Duodenal mucosa (tissue), 2 donors: ENCODE measurements at regions not wholly inside any gene's neighbourhood (a gene's known extent, or its start where the extent isn't known, plus 50 kb on each side); places are given as distances from the start of the nearest gene placed in this dataset.

Experiments
- H3K27ac ChIP-seq: one replicate; pipeline ENCODE4 v1.7.0; 2013; ENCODE audit warnings: low read depth, low read length
- H3K27me3 ChIP-seq, 2 donors: one replicate each; pipeline ENCODE4 v1.7.0; 2013; ENCODE audit warnings: low read length in 2 of 2, control low read depth in 1 of 2; ENCODE audit not compliant: insufficient read depth in 2 of 2, control insufficient read depth in 1 of 2
- H3K36me3 ChIP-seq, 2 donors: one replicate each; pipeline ENCODE4 v1.7.0; 2013; ENCODE audit warnings: low read length in 2 of 2, control low read depth in 1 of 2; ENCODE audit not compliant: insufficient read depth in 2 of 2, control insufficient read depth in 1 of 2
- H3K4me1 ChIP-seq, 2 donors: one replicate each; pipeline ENCODE4 v1.7.0; 2013; ENCODE audit warnings: low read length in 2 of 2, control low read depth in 1 of 2; ENCODE audit not compliant: insufficient read depth in 2 of 2, control insufficient read depth in 1 of 2
- H3K4me3 ChIP-seq, 2 donors: one replicate each; pipeline ENCODE4 v1.7.0; 2013; ENCODE audit warnings: low read length in 2 of 2, low read depth in 1 of 2
- H3K9ac ChIP-seq, 2 donors: one replicate each; pipeline ENCODE4 v1.7.0; 2013; ENCODE audit warnings: low read length in 2 of 2, low read depth in 1 of 2
- H3K9me3 ChIP-seq, 2 donors: one replicate each; pipeline ENCODE4 v1.7.0; 2013; ENCODE audit warnings: low read length in 2 of 2, control low read depth in 1 of 2; ENCODE audit not compliant: control insufficient read depth in 1 of 2

DNA sequence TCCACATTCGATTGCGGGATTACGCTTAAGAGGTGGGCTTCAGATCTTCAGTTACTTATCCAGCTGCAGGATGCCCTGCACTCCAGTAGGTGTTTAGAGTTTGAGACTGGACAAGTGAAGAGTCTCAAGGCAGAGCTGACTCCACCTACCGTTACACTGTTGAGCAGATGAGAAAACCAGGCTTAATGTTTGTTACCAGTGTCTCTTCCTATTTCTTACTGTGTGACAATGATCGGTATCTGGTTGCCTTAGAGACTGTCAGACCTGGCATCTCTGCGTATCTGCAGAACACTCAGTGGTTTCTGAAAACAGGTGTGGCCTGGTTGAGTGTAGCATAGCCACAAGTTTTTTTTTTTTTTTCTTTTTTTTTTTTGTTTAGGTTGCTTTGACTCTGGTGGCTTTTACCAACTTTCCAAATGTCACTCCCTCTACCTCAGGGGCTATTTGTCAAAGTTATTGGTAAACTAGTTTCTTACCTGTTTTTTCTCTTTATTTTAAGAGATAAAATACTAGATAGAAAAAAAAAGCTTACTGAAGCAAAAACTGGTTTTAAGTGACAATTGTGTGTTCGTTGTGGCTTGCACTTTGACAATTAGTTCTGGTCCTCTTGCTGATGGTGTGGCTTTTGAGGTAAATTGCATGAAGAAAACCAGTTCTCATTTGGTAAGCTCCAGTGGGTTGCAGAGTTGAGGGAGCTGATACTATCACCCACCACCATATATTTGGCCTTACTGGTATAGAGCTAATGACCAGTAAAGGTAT is 284.8 kb downstream of the ETS1 start:
- Histone ChIP-seq H3K36me3 (no peaks in the 10 kb centered on the region), H3K4me3 (peak overlapping the region in 1 of 2 donors; percentile 32), H3K9me3 (no peaks in the 10 kb centered on the region), H3K4me1 (peaks cover 2 to 22% of the 10 kb centered on the region in 2 donors), H3K27me3 (no peaks in the 10 kb centered on the region), H3K9ac (peak overlapping the region in 1 of 2 donors; percentile 4), H3K27ac (no peak overlapping the region)

DNA sequence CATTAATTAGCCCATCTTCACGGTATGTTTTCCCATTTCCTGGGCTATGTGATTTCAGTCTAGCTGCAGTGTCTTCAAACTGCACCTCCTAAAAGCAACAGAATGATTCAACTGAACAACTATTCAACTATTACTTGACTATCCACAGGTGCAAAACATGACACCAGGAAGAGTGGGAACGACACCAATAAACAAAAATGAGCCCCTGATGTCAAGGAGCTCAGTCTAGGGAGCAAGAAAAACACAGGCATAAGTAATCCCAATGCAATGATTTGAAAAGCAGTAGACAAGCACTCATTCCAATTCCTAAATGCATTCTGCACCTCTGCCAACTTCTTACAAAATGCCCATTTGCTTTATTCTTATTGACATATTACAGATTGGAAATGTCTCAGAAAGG is 285.6 kb downstream of the ETS1 start:
- Histone ChIP-seq H3K9me3 (no peaks in the 10 kb centered on the region), H3K27me3 (no peaks in the 10 kb centered on the region), H3K36me3 (no peaks in the 10 kb centered on the region), H3K27ac (no peak overlapping the region), H3K4me1 (peaks cover 7 to 23% of the 10 kb centered on the region in 2 donors), H3K9ac (peak overlapping the region in 1 of 2 donors; percentile 4), H3K4me3 (peak overlapping the region in 1 of 2 donors; percentile 32)

DNA sequence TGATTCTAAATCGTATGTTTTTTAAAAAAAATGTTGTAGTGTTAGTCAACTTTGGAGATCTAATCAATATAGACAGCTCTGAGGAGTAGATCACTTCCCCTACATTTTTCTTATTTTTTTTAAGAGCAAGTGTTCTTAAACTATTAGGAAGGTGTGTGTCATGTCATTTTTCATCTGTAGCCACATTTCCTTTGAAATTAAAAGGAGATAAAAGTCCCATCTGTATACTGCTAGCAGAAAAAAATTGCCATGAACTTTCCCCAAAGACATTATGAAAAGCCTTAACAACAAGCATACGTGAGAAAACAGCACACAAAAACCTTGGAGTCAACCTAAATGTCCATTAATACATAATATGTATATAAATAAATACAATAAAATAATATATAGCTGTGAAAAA is 286.6 kb downstream of the ETS1 start:
- Histone ChIP-seq H3K4me3 (no peak overlapping the region), H3K9me3 (no peaks in the 10 kb centered on the region), H3K27ac (no peak overlapping the region), H3K9ac (no peak overlapping the region), H3K36me3 (no peaks in the 10 kb centered on the region), H3K4me1 (peaks cover 8 to 18% of the 10 kb centered on the region in 2 donors), H3K27me3 (no peaks in the 10 kb centered on the region)

DNA sequence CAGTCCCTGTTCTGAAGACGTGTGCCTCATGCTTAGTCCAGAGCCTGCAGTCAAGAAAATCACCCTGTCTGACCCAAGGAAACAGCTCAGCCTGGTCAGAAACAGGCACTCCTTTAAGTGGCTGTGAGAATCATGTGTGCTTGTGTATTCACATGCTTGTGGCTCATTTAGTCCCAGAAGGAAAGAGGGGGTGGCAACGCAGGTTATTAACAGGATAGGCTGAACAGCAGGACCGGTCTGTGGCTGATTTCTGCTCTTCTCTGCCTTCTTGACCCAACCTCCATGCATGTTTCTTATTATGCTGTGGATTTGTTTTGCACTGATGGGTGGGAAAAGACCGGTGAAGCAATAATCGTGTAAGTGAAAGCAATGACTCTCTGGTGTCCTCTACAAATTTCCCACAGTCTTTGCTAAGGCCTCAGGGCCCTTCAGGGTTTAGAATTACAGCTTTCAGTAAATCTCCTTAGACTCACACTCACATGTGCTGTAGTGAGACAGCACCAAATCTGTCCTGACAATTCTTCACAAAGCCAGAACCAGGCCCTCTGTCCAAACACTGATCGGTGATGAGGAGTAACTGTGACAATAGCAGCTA is 288.1 kb downstream of the ETS1 start:
- Histone ChIP-seq H3K4me3 (no peak overlapping the region), H3K36me3 (no peaks in the 10 kb centered on the region), H3K27ac (no peak overlapping the region), H3K9me3 (no peaks in the 10 kb centered on the region), H3K9ac (no peak overlapping the region), H3K27me3 (no peaks in the 10 kb centered on the region), H3K4me1 (peaks cover 12 to 16% of the 10 kb centered on the region in 2 donors)

DNA sequence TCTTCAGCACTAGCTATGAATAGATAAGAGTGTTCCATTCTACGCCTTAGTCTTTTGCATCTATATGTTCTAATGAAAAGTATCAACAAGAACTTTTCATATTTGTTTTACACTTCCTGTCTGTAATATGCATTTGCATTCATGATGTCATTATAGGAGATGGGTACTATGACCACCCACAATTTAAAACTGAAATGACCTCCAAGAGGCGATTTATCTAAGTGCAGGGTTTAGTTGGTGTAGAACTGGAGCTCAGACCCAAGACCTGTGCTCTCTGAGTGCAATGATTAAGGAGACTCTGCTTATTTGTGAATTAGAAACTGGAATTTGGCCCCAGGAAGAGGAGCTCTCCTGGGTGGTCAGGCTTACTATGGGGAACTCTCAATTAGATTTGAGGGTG is 289.1 kb downstream of the ETS1 start:
- H3K4me1 ChIP-seq, result peaks cover 16 to 18% of the 10 kb centered on the region in 2 donors
- no peak overlapping the region for H3K9ac ChIP-seq
- no peaks in the 10 kb centered on the region for H3K36me3 ChIP-seq
- H3K27me3 ChIP-seq, result no peaks in the 10 kb centered on the region
- H3K9me3 ChIP-seq, result no peaks in the 10 kb centered on the region
- H3K27ac ChIP-seq, result no peak overlapping the region
- no peak overlapping the region for H3K4me3 ChIP-seq

DNA sequence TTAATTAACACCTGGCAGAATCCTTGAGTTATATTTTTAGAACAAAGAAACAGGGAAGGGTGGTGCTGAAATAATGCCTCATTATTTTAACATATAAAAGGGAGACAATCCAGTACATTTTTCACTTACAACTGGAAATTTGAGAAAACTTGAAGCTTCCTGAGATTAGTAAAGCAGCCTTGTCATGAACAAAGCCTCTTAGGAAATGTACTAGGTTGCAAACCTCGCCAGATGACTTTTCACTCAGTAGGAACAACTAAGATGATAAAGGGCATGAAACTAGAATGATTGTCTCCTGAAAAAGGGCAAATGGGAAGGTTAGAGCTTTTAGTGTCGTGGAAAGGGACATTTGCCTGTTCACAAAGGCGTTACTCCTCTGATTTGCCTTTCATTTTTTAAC is 289.6 kb downstream of the ETS1 start:
- Histone ChIP-seq H3K4me3 (no peak overlapping the region), H3K4me1 (peaks cover 16 to 20% of the 10 kb centered on the region in 2 donors), H3K27me3 (no peaks in the 10 kb centered on the region), H3K27ac (no peak overlapping the region), H3K9ac (no peak overlapping the region), H3K36me3 (no peaks in the 10 kb centered on the region), H3K9me3 (no peaks in the 10 kb centered on the region)

DNA sequence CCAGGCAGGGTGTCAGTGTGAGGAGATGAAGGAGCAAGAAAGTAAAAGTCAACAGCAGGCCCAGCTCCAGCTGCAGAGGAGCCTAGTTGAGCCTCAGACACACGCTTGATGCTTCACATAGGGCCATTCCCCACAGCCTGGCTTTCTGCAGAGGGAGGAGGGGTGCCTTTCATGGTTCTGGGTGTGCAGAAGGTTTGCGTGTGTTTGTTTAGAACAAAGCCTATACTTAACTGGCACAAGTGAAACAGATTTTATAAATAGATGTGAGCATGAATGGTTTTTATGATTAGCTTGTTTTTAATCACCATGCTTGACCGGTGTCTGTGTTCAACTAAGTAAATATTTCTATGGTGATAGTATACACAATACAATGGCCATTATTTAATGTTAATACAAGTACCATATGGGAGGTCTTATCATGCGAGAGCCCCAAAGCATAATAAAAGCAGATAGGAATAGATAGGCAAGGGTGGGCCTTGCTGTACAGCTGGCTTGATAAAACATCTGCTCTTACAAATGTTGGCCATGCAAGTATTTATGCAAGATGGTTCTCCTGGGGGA is 290.2 kb downstream of the ETS1 start:
- H3K4me1 ChIP-seq, result peaks cover 21 to 26% of the 10 kb centered on the region in 2 donors
- H3K27me3 ChIP-seq, result no peaks in the 10 kb centered on the region
- no peak overlapping the region for H3K27ac ChIP-seq
- H3K9ac ChIP-seq, result no peak overlapping the region
- no peak overlapping the region for H3K4me3 ChIP-seq
- no peaks in the 10 kb centered on the region for H3K36me3 ChIP-seq
- H3K9me3 ChIP-seq, result no peaks in the 10 kb centered on the region

DNA sequence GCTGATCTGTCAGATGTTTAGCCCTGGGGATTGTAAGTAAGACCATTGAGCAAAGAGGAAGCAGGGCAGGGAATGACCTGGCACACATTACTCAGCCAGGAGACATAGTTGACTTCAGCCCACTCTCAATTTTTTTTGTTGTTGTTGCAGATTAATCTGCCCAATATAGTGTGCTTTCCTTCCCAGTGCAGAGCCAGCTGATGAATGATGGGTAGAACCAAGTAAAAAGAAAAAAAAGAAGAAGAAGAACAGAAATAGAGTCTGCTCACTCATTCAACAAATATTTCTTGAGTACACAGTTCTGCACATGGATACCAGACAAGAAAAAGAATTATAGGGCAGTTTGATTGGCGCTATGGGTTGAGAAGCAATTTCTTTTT is 292.7 kb downstream of the ETS1 start:
- no peaks in the 10 kb centered on the region for H3K27me3 ChIP-seq
- no peaks in the 10 kb centered on the region for H3K36me3 ChIP-seq
- peaks cover 39 to 49% of the 10 kb centered on the region in 2 donors for H3K4me1 ChIP-seq
- H3K9ac ChIP-seq, result no peak overlapping the region
- H3K27ac ChIP-seq, result no peak overlapping the region
- no peak overlapping the region for H3K4me3 ChIP-seq
- H3K9me3 ChIP-seq, result no peaks in the 10 kb centered on the region

DNA sequence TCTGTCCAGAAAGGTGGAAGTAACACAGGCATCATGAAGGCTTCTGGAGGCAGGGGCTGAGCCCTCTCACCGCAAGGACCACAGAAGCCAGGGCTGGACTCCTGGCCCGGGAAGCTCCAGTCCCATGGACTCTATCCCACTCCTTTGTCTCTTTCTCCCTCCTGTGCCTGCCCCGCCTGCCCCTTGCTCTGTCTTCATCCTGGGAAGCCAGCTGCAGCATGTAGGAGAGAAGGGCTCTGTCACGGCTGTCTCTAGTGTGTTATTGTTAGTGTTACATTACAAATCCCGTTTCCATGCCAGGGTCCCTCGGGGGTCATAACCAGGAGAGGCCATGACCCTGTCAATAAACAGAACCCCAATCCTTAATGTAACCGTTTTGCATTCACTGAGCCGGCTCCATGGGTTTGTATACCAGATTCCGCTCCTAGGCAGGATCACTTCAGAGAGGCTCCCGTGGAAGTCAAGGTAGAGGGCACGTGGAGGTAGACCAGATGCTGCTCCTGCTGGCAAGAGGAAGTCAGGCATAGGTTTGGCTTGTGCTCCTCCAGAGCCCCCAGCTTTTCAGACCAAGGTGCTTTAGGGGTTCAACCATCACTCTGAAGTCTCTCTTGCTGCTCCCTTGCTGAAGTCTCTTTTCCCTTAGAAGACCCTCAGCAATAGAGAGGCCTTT is 293.2 kb downstream of the ETS1 start:
- Histone ChIP-seq H3K27me3 (no peaks in the 10 kb centered on the region), H3K27ac (no peak overlapping the region), H3K36me3 (no peaks in the 10 kb centered on the region), H3K9me3 (no peaks in the 10 kb centered on the region), H3K4me3 (no peak overlapping the region), H3K4me1 (peaks cover 39 to 50% of the 10 kb centered on the region in 2 donors), H3K9ac (no peak overlapping the region)

DNA sequence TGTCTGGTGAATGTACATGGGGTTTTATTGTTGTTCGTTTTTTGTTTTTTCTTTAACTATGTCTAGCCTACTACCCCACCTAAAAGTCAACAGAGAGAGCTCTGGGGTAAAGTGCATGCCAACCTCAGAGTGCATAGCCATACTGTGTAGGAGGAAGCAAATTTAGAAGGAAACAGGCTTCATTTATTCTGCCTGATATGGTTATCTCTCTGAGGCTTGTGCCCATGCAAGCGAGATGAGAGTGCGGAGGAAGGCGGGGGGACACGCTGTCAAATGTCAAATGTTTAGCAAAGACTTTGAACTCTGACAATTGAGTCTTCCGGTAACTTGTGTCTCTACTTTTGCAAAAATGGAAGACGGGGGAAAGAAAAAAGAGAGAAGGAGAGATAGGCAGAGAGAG is 295.5 kb downstream of the ETS1 start:
- no peak overlapping the region for H3K27ac ChIP-seq
- no peaks in the 10 kb centered on the region for H3K9me3 ChIP-seq
- no peaks in the 10 kb centered on the region for H3K36me3 ChIP-seq
- peaks cover 35 to 41% of the 10 kb centered on the region in 2 donors for H3K4me1 ChIP-seq
- peak overlapping the region; percentile 9 to 26 for H3K4me3 ChIP-seq
- H3K27me3 ChIP-seq, result no peaks in the 10 kb centered on the region
- no peak overlapping the region for H3K9ac ChIP-seq
